HEK293 (cell line): ENCODE measurements at regions not wholly inside any gene's neighbourhood (a gene's known extent, or its start where the extent isn't known, plus 50 kb on each side); places are given as distances from the start of the nearest gene placed in this dataset.

Experiments used
- CTCF ChIP-seq: fragments of 450-650 bp; formaldehyde crosslinking; IDR thresholded peaks from 2 replicates; pipeline ENCODE4 v1.5.1; 2016; ENCODE audit warnings: missing biosample characterization, missing genetic modification characterization
- KLF7 ChIP-seq: fragments of 450-650 bp; formaldehyde crosslinking; IDR thresholded peaks from 2 replicates; pipeline ENCODE4 v1.5.1; 2016; ENCODE audit warnings: missing biosample characterization, missing genetic modification characterization, borderline replicate concordance
- SCRT1 ChIP-seq: fragments of 450-650 bp; formaldehyde crosslinking; IDR thresholded peaks from 2 replicates; pipeline ENCODE4 v1.5.1; 2016; ENCODE audit warnings: missing biosample characterization, missing genetic modification characterization, borderline replicate concordance
- YY1 ChIP-seq: fragments of 450-650 bp; formaldehyde crosslinking; IDR thresholded peaks from 2 replicates; pipeline ENCODE4 v1.5.1; 2018; ENCODE audit warnings: missing biosample characterization, missing genetic modification characterization
- ZBTB17 ChIP-seq: fragments of 450-650 bp; formaldehyde crosslinking; IDR thresholded peaks from 2 replicates; pipeline ENCODE4 v1.5.1; 2016; ENCODE audit warnings: missing biosample characterization, missing genetic modification characterization
- ZFP37 ChIP-seq: fragments of 450-650 bp; formaldehyde crosslinking; IDR thresholded peaks from 2 replicates; pipeline ENCODE4 v1.5.1; 2016; ENCODE audit warnings: missing biosample characterization, missing genetic modification characterization
- ZNF133 ChIP-seq: fragments of 450-650 bp; formaldehyde crosslinking; IDR thresholded peaks from 2 replicates; pipeline ENCODE4 v1.5.1; 2016; ENCODE audit warnings: missing biosample characterization, missing genetic modification characterization
- ZNF174 ChIP-seq: fragments of 450-650 bp; formaldehyde crosslinking; IDR thresholded peaks from 2 replicates; pipeline ENCODE4 v1.5.0; 2017; ENCODE audit warnings: missing biosample characterization, mild to moderate bottlenecking, missing genetic modification characterization
- ZNF366 ChIP-seq: fragments of 450-650 bp; formaldehyde crosslinking; conservative IDR thresholded peaks from 2 replicates; pipeline ENCODE4 v1.5.1; 2016; ENCODE audit warnings: missing biosample characterization, missing genetic modification characterization
- ZNF37A ChIP-seq: fragments of 450-650 bp; IDR thresholded peaks from 2 replicates; pipeline ENCODE4 v1.5.1; 2018; ENCODE audit warnings: missing biosample characterization, missing genetic modification characterization
- ZNF416 ChIP-seq: fragments of 450-650 bp; formaldehyde crosslinking; IDR thresholded peaks from 2 replicates; pipeline ENCODE4 v1.5.1; 2016; ENCODE audit warnings: missing biosample characterization, missing genetic modification characterization
- ZNF501 ChIP-seq: fragments of 450-650 bp; formaldehyde crosslinking; IDR thresholded peaks from 2 replicates; pipeline ENCODE4 v1.5.1; 2016; ENCODE audit warnings: missing biosample characterization, missing genetic modification characterization
- ZNF704 ChIP-seq: fragments of 450-650 bp; formaldehyde crosslinking; IDR thresholded peaks from 2 replicates; pipeline ENCODE4 v1.5.1; 2016; ENCODE audit warnings: missing biosample characterization, missing genetic modification characterization
- ZNF830 ChIP-seq: fragments of 450-650 bp; IDR thresholded peaks from 2 replicates; pipeline ENCODE4 v1.5.0; 2018; ENCODE audit warnings: missing biosample characterization, missing genetic modification characterization, low read depth, mild to moderate bottlenecking, moderate library complexity

DNA sequence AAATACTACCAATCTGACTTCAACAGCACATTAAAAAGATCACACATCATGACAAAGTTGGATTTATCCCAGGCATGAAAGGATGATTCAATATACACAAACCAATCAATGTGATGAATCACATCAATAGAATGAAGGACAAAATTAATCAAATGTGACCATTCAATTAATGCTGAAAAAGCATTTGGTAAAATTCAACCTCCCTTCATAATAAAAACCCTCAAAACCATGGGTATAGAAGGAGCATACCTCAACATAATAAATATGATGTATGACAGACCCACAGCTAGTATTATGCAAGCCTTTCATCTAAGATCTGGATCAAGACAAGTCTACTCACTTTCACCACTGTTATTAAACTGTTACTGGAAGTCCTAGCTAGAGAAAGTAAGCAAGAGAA lies 921.7 kb upstream of the RAG2 start:
- no peak for TF ChIP-seq ZBTB17
- no peak for TF ChIP-seq CTCF
- TF ChIP-seq YY1 (tag by site-specific recombination), result no peak
- TF ChIP-seq ZNF416 (tag by site-specific recombination), result no peak
- TF ChIP-seq ZNF366 (tag by site-specific recombination), result no peak
- TF ChIP-seq ZFP37 (tag by site-specific recombination), result no peak
- no peak for TF ChIP-seq ZNF174 (tag by site-specific recombination)
- no peak for TF ChIP-seq ZNF704 (tag by site-specific recombination)
- TF ChIP-seq ZNF37A (tag by site-specific recombination), result no peak
- TF ChIP-seq SCRT1 (tag by site-specific recombination), result no peak
- no peak for TF ChIP-seq KLF7 (tag by site-specific recombination)
- no peak for TF ChIP-seq ZNF830
- TF ChIP-seq ZNF501, result no peak
- TF ChIP-seq ZNF133 (tag by site-specific recombination), result no peak
